ENCODE measurements at regions not wholly inside any gene's neighbourhood (a gene's known extent, or its start where the extent isn't known, plus 50 kb on each side); places are given as distances from the start of the nearest gene placed in this dataset.

DNA sequence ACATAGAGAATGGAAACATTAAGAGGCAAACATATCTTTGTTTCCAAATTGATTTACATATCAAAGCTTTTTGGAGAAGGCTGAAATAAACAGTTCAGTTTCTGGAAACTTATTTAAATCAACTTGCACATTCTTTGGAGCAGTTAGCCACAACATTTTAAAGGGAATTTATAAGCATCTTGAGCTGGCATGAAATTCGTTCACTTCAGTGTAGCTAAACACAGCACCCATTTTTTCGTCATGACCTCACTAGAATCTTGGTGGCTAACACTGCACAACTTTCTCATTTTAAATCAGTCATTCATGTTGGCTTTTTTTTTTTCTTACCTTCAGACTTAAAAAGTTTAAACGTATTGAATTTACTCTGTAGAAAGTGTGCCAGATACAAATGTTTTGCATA is 1139.9 kb upstream of the FLRT2 start:
- H3K4me3 ChIP-seq, result no peak overlapping the region
- TF ChIP-seq CTCF (IDR thresholded peaks at IDR 0.05), result no peak
- intact Hi-C loops (cut with DNase I, micrococcal nuclease), result no loop called here
- H3K4me1 ChIP-seq (ENCODE audit: low read depth), result no peaks in the 10 kb centered on the region
- DNase-seq (no peak), ATAC-seq (no peak)
- peaks cover 38% of the 10 kb centered on the region for H3K9me3 ChIP-seq
- H3K36me3 ChIP-seq (ENCODE audit: low read depth), result no peaks in the 10 kb centered on the region

GRCh38 chr14:84397631-84398030 is 1132.3 kb upstream of the FLRT2 start:
- no peak for ATAC-seq
- intact Hi-C loops (cut with DNase I, micrococcal nuclease), result no loop called here
- H3K9me3 ChIP-seq, result peaks cover 48% of the 10 kb centered on the region
- no peak for TF ChIP-seq CTCF (IDR thresholded peaks at IDR 0.05)
- DNase-seq, result no peak
- H3K36me3 ChIP-seq (ENCODE audit: low read depth), result no peaks in the 10 kb centered on the region
- H3K4me1 ChIP-seq (ENCODE audit: low read depth), result no peaks in the 10 kb centered on the region
- H3K4me3 ChIP-seq, result no peak overlapping the region

DNA sequence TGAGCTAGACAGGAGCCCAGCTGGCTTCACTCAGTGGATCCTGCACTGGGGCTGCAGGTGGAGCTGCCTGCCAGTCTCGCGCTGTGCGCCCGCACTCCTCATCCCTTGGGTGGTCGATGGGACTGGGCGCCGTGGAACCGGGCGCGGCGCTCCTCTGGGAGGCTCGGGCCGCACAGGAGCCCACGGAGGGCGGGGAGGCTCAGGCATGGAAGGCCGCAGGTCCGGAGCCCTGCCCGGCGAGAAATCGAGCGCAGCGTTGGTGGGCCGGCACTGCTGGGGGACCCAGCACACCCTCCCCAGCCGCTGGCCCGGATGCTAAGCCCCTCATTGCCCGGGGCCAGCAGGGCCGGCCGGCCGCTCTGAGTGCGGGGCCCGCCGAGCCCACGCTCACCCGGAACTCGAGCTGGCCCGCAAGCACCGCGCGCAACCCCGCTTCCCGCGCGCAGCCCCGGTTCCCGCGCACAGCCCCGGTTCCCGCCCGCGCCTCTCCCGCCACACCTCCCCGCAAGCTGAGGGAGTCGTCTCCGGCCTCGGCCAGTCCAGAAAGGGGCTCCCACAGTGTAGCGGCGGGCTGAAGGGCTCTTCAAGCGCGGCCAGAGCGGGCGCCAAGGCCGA is 1130.5 kb upstream of the FLRT2 start:
- DNase-seq, result peak in 1 of 3 donors; percentile 34
- no peak for ATAC-seq
- Histone ChIP-seq H3K4me1 (ENCODE audit: low read depth) (no peaks in the 10 kb centered on the region), H3K36me3 (ENCODE audit: low read depth) (no peaks in the 10 kb centered on the region), H3K4me3 (no peak overlapping the region), H3K9me3 (peaks cover 50% of the 10 kb centered on the region)
- TF ChIP-seq CTCF (IDR thresholded peaks at IDR 0.05), result no peak
- intact Hi-C loops (cut with DNase I, micrococcal nuclease), result no loop called here

- Histone ChIP-seq H3K4me1 (ENCODE audit: low read depth) (no peaks in the 10 kb centered on the region), H3K9me3 (peaks cover 48% of the 10 kb centered on the region), H3K36me3 (ENCODE audit: low read depth) (no peaks in the 10 kb centered on the region), H3K4me3 (no peak overlapping the region)
- ATAC-seq, result no peak
- no peak for DNase-seq
- intact Hi-C loops (cut with DNase I, micrococcal nuclease), result no loop called here
- TF ChIP-seq CTCF (IDR thresholded peaks at IDR 0.05), result no peak
These were observed 1128.3 kb upstream of the FLRT2 start for GRCh38 chr14:84401631-84402030.

GRCh38 chr14:84403585-84403984 is 1126.4 kb upstream of the FLRT2 start:
- ATAC-seq, result no peak
- TF ChIP-seq CTCF (IDR thresholded peaks at IDR 0.05), result no peak
- H3K36me3 ChIP-seq (ENCODE audit: low read depth), result no peaks in the 10 kb centered on the region
- H3K9me3 ChIP-seq, result peaks cover 44% of the 10 kb centered on the region
- H3K4me1 ChIP-seq (ENCODE audit: low read depth), result no peaks in the 10 kb centered on the region
- intact Hi-C loops (cut with DNase I, micrococcal nuclease), result no loop called here
- DNase-seq, result no peak
- no peak overlapping the region for H3K4me3 ChIP-seq

DNA sequence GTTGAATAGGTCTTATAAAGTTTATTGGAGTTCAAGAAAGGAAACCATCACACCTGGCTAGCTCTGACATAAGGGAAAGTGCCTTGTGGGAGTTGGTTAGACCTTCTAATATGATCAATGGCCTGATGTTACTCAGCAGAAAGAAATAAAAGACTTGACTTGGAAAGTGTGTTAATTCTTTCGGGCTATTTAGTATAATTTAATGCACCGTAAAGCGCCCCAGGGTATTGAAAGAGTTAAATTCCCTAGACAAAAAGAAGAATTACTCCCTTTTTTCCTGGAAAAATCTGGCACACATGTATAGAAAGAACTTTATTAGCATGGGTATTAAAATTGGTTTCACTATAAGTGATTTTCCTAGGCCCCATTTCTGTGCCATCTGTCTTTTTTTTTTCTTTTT is 1125.7 kb upstream of the FLRT2 start:
- Histone ChIP-seq H3K9me3 (peaks cover 44% of the 10 kb centered on the region), H3K4me1 (ENCODE audit: low read depth) (no peaks in the 10 kb centered on the region), H3K4me3 (no peak overlapping the region), H3K36me3 (ENCODE audit: low read depth) (no peaks in the 10 kb centered on the region)
- DNase-seq (no peak), ATAC-seq (no peak)
- intact Hi-C loops (cut with DNase I, micrococcal nuclease), result no loop called here
- no peak for TF ChIP-seq CTCF (IDR thresholded peaks at IDR 0.05)

Measured in mucosa of descending colon (tissue), 3 donors.